HFF-Myc (cell line): ENCODE measurements at regions not wholly inside any gene's neighbourhood (a gene's known extent, or its start where the extent isn't known, plus 50 kb on each side); places are given as distances from the start of the nearest gene placed in this dataset.

Source experiments
- DNase-seq: peaks from one replicate; pipeline ENCODE4 v3.0.0-alpha.2; 2011; ENCODE audit warnings: low read depth; ENCODE audit errors: extremely low read depth
- H3K4me3 ChIP-seq: replicated peaks from 2 replicates; pipeline ENCODE4 v1.5.1; 2011; ENCODE audit warnings: low read depth, mild to moderate bottlenecking, control low read depth, low read length
- CTCF ChIP-seq: IDR thresholded peaks from 2 replicates; pipeline ENCODE4 v1.5.1; 2012; ENCODE audit warnings: mild to moderate bottlenecking, low read depth, low read length, control low read depth; ENCODE audit errors: missing control alignments

GRCh38 chrX:123036401-123036800, 147.7 kb upstream of the GRIA3 start:
- no peak for TF ChIP-seq CTCF
- no peak overlapping the region for H3K4me3 ChIP-seq
- DNase-seq, result no peak

- no peak overlapping the region for H3K4me3 ChIP-seq
- TF ChIP-seq CTCF, result no peak
- DNase-seq, result no peak
Observed at GRCh38 chrX:123049071-123049625, 134.9 kb upstream of the GRIA3 start.

GRCh38 chrX:123060986-123061385, 123.1 kb upstream of the GRIA3 start:
- no peak for TF ChIP-seq CTCF
- H3K4me3 ChIP-seq, result no peak overlapping the region
- DNase-seq, result no peak

- no peak overlapping the region for H3K4me3 ChIP-seq
- DNase-seq, result no peak
- no peak for TF ChIP-seq CTCF
Observed at GRCh38 chrX:123064053-123064452, 120.0 kb upstream of the GRIA3 start.

GRCh38 chrX:123072686-123073385, 111.2 kb upstream of the GRIA3 start:
- no peak for TF ChIP-seq CTCF
- DNase-seq, result no peak
- H3K4me3 ChIP-seq, result no peak overlapping the region

- TF ChIP-seq CTCF, result no peak
- H3K4me3 ChIP-seq, result no peak overlapping the region
- no peak for DNase-seq
Observed at GRCh38 chrX:123075947-123076561, 108.0 kb upstream of the GRIA3 start.
